Tibial artery (tissue), 4 donors: ENCODE measurements at regions not wholly inside any gene's neighbourhood (a gene's known extent, or its start where the extent isn't known, plus 50 kb on each side); places are given as distances from the start of the nearest gene placed in this dataset.
A peak's percentile ranks its signal among the peaks of the same experiment; 100 is the strongest.
"Not testable (repeated sequence)": the region's sequence is repeated elsewhere in the genome, so short reads cannot be mapped to it uniquely, and the experiment has no call there.

Experiments
- DNase-seq, 2 donors: peaks; one replicate each; pipeline ENCODE4 v3.0.0-alpha.2; 2019
- H3K27ac ChIP-seq, 2 donors: fragments of 200-600 bp; sonication (generic) in 1 of 2; 1 replicate in 1 of 2; 2 replicates in 1 of 2; pipeline ENCODE4 v1.5.1; 2018 to 2019; ENCODE audit warnings: mild to moderate bottlenecking in 1 of 2
- H3K27me3 ChIP-seq, 2 donors: fragments of 200-600 bp; sonication (generic) in 1 of 2; one replicate each; pipeline versions ENCODE4 v1.5.1 to v1.6.0; 2016 to 2019
- H3K36me3 ChIP-seq, 3 donors: fragments of 200-600 bp; sonication (generic) in 2 of 3; one replicate each; pipeline ENCODE4 v1.5.1; 2016 to 2019; ENCODE audit warnings: mild to moderate bottlenecking in 2 of 3
- H3K4me1 ChIP-seq, 4 donors: fragments of 200-600 bp; sonication (generic) in 2 of 4; 1 replicate in 3 of 4; 2 replicates in 1 of 4; pipeline ENCODE4 v1.5.1; 2016 to 2019
- H3K4me3 ChIP-seq, 2 donors: fragments of 200-600 bp; sonication (generic) in 1 of 2; 1 replicate in 1 of 2; 2 replicates in 1 of 2; pipeline ENCODE4 v1.5.1; 2018 to 2019; ENCODE audit warnings: mild to moderate bottlenecking in 2 of 2
- H3K9me3 ChIP-seq, 3 donors: fragments of 200-600 bp; sonication (generic) in 1 of 3; one replicate each; pipeline ENCODE4 v1.5.1; 2016 to 2019
- intact Hi-C: fragments of 100-400 bp; cut with DNase I; formaldehyde crosslinking; loops from one replicate; pipeline ENCODE4 v1.15.0; 2023; ENCODE audit warnings: low total_unique reads
- TF ChIP-seq, protein P1 (sequence below), 2 experiments: fragments of 200-600 bp in 1 of 2; fragments of 450-650 bp in 1 of 2; IDR thresholded peaks; one replicate each; pipeline ENCODE4 v1.5.1; 2017 to 2019; ENCODE audit warnings: antibody characterized with exemption in 2 of 2, mild to moderate bottlenecking in 1 of 2, moderate library complexity in 1 of 2

DNA sequence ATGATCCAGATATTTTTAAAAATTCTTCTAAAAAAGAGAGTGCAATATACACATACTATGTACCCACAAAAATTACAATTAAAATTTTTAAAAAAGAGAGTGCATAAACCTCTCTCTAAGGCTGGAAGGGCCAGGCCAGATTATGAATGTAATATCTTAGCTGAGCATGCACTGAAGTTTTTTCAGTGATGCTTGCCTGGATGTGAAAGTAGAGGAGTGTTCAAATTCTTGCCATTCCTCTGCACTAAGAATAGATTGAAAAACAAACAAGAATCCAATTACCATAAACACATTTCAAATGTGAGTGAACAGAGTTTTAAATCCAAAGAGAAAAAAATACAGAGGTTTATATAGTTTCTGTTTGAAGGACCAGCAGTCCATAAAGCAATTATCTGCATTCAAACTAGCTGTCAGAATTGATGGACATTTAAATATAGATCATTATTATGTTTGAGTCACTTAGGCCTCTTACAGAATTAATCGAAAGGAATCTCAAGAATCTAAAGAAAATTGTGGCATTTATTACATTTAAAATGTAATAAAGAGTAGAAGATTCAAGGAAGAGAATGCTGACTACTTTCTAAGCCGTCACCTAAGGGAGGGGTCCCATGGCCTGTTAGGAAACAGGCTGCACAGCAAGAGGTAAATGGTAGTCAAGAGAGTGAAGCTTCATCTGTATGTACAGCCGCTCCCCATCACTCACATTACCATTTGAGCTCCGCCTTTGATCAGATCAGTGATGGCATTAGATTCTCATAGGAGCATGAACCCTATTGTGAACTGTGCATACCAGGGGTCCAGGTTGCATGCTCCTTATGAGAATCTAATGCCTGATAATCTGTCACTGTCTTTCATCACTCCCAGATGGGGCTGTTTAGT, 159.3 kb upstream of the MDFIC2 start:
- DNase-seq = no peak
- intact Hi-C loops = no loop called here
- Histone ChIP-seq H3K4me3 (no peak overlapping the region), H3K27me3 (no peaks in the 10 kb centered on the region), H3K9me3 (no peaks in the 10 kb centered on the region), H3K4me1 (peaks cover 0 to 18% (median 0%) of the 10 kb centered on the region in 4 donors), H3K27ac (peak overlapping the region in 1 of 2 donors; percentile 16), H3K36me3 (no peaks in the 10 kb centered on the region)
- TF ChIP-seq, protein P1, sequence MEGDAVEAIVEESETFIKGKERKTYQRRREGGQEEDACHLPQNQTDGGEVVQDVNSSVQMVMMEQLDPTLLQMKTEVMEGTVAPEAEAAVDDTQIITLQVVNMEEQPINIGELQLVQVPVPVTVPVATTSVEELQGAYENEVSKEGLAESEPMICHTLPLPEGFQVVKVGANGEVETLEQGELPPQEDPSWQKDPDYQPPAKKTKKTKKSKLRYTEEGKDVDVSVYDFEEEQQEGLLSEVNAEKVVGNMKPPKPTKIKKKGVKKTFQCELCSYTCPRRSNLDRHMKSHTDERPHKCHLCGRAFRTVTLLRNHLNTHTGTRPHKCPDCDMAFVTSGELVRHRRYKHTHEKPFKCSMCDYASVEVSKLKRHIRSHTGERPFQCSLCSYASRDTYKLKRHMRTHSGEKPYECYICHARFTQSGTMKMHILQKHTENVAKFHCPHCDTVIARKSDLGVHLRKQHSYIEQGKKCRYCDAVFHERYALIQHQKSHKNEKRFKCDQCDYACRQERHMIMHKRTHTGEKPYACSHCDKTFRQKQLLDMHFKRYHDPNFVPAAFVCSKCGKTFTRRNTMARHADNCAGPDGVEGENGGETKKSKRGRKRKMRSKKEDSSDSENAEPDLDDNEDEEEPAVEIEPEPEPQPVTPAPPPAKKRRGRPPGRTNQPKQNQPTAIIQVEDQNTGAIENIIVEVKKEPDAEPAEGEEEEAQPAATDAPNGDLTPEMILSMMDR (IDR thresholded peaks at IDR 0.05) = no peak

DNA sequence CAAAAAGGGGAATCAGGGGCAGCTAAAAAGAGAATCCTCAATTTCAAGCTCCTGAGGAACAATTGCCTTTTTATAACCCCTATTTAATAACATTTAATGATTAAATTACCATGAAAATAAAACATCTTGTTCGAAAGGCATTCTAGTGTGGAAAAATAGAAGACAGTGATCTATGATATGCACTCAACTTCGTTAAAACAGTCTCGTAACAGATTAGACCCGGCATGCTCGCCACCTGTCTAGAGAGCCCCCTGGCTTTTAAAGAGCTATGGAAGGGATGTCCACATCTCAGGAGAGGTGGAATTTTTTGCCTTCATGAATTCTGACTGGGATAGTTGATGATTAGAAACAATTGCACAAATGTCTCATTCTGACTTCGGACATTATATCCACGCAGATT, 153.7 kb upstream of the MDFIC2 start:
- intact Hi-C loops = no loop called here
- TF ChIP-seq, protein P1 (IDR thresholded peaks at IDR 0.05) = no peak

DNA sequence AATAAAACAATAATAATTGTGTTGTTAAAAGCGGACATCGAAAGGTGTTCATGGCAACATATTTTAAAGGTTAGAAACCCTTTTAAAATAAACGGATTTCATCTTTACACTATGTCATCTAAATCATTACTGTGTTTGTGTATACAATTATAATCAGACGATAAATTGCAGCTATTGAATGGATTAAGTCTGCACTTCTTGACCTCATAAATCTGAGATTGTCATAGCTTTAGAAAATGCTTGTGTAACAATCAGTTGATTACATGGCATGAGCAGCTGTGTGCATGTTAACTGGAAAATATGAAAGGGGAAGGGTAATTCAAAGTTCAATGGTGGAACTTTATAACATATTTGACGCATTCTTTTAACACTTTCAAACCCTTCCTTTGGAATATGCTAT, 152.4 kb upstream of the MDFIC2 start:
- DNase-seq = no peak
- H3K27me3 ChIP-seq = no peaks in the 10 kb centered on the region
- intact Hi-C loops = no loop called here
- H3K27ac ChIP-seq = no peak overlapping the region
- no peak overlapping the region for H3K4me3 ChIP-seq
- TF ChIP-seq, protein P1 (IDR thresholded peaks at IDR 0.05) = no peak
- H3K36me3 ChIP-seq = no peaks in the 10 kb centered on the region
- H3K9me3 ChIP-seq = no peaks in the 10 kb centered on the region
- H3K4me1 ChIP-seq = no peaks in the 10 kb centered on the region

More for the DNA sequence above, 153.7 kb upstream of the MDFIC2 start:
- H3K36me3 ChIP-seq = no peaks in the 10 kb centered on the region
- H3K27ac ChIP-seq = no peak overlapping the region
- peaks cover 0 to 6% (median 0%) of the 10 kb centered on the region in 4 donors for H3K4me1 ChIP-seq
- no peaks in the 10 kb centered on the region for H3K9me3 ChIP-seq
- no peak for DNase-seq
- no peaks in the 10 kb centered on the region for H3K27me3 ChIP-seq
- H3K4me3 ChIP-seq = no peak overlapping the region

DNA sequence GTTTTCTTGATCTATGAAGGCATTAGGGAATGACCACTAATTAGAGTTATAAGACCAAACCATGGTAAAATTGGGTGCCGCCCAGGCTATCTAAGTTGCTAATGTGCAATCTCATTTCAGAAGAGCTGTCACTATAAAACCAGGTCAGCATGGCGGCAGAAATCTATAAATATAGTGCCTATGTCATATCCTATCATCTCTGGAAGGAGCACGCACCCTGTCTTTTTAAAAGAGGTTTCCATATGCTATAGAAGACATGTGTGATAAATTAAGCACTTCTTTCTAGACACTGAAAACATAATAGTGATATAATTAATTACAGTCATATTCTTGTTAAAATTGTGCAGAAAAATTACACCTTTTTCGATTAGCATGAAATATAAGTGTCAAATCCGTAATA, 152.0 kb upstream of the MDFIC2 start:
- intact Hi-C loops = no loop called here
- Histone ChIP-seq H3K4me3 (no peak overlapping the region), H3K4me1 (no peaks in the 10 kb centered on the region), H3K36me3 (no peaks in the 10 kb centered on the region), H3K9me3 (no peaks in the 10 kb centered on the region), H3K27me3 (no peaks in the 10 kb centered on the region), H3K27ac (no peak overlapping the region)
- TF ChIP-seq, protein P1 (IDR thresholded peaks at IDR 0.05) = no peak
- no peak for DNase-seq

DNA sequence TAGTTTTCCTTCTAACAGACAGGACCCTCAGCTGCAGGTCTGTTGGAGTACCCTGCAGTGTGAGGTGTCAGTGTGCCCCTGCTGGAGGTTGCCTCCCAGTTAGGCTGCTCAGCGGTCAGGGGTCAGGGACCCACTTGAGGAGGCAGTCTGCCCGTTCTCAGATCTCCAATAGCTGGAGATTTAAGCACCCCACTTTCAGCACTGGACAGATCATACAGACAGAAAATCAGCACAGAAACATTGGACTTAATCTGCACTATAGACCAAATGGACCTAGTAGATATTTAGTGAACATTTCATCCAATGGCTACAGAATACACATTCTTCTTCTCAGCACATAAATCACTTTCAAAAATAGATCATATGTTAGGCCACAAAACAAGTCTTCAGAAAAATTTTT, 137.8 kb upstream of the MDFIC2 start:
- H3K4me3 ChIP-seq, H3K27ac ChIP-seq, H3K36me3 ChIP-seq, DNase-seq, intact Hi-C loops, H3K9me3 ChIP-seq, H3K27me3 ChIP-seq, H3K4me1 ChIP-seq: not testable (repeated sequence)

DNA sequence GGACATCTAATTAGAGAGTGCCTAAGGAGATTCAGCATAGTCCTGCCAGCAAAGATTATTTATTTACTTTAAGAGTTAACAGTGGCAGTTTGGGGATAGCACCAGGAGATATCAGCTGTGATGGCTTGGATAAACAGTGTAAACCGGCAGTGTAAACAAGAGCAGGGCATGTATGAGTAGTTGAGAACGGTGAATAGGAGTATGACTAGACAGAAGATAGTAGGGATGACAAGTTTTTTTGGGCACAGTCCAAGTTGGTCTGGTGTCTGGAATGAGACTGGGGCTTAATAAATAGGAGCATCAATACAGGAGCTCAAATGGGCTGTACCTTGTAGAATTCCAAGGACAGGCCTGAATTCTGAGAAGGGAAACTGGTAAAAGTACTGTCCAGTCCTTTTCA, 123.0 kb upstream of the MDFIC2 start:
- intact Hi-C loops, H3K9me3 ChIP-seq, H3K4me1 ChIP-seq, H3K27me3 ChIP-seq, H3K36me3 ChIP-seq, H3K4me3 ChIP-seq, H3K27ac ChIP-seq, DNase-seq: not testable (repeated sequence)
